C4-2B (cell line): ENCODE measurements at regions not wholly inside any gene's neighbourhood (a gene's known extent, or its start where the extent isn't known, plus 50 kb on each side); places are given as distances from the start of the nearest gene placed in this dataset.

Experiments
- CTCF ChIP-seq: fragments of 450-650 bp; conservative IDR thresholded peaks from 2 replicates; pipeline ENCODE4 v1.5.1; 2017; ENCODE audit warnings: mild to moderate bottlenecking
- ZFX ChIP-seq: fragments of 450-650 bp; IDR thresholded peaks from 2 replicates; pipeline ENCODE4 v1.6.1; 2017

- TF ChIP-seq CTCF (no peak), ZFX (no peak)
These were observed 73.9 kb upstream of the TNFSF4 start for GRCh38 chr1:173280899-173281660.
